Neural progenitor cell (in vitro differentiated cells): ENCODE measurements at regions not wholly inside any gene's neighbourhood (a gene's known extent, or its start where the extent isn't known, plus 50 kb on each side); places are given as distances from the start of the nearest gene placed in this dataset.
"Not testable (repeated sequence)": the region's sequence is repeated elsewhere in the genome, so short reads cannot be mapped to it uniquely, and the experiment has no call there.

Source experiments
- CTCF ChIP-seq: fragments of 200-600 bp; sonication (generic); IDR thresholded peaks from 2 replicates; pipeline ENCODE4 v1.5.1; 2017; ENCODE audit warnings: antibody characterized with exemption, mild to moderate bottlenecking
- EZH2 ChIP-seq: fragments of 200-600 bp; sonication (generic); IDR thresholded peaks from 2 replicates; pipeline ENCODE4 v1.6.1; 2017; ENCODE audit warnings: antibody characterized with exemption, mild to moderate bottlenecking, moderate library complexity

GRCh38 chr9:39810401-39810800 is 454.9 kb downstream of the SPATA31A1 start:
- not testable (repeated sequence) for TF ChIP-seq EZH2, CTCF
